Fibroblast of pulmonary artery (primary cell): ENCODE measurements at regions not wholly inside any gene's neighbourhood (a gene's known extent, or its start where the extent isn't known, plus 50 kb on each side); places are given as distances from the start of the nearest gene placed in this dataset.

ENCODE experiments used
- DNase-seq: peaks from one replicate; pipeline ENCODE4 v3.0.0-alpha.2; 2010; ENCODE audit warnings: low read depth
- H3K4me3 ChIP-seq: replicated peaks from 2 replicates; pipeline ENCODE4 v1.5.1; 2011; ENCODE audit warnings: low read depth, mild to moderate bottlenecking, control low read depth, low read length, moderate library complexity
- TF ChIP-seq, protein P1 (sequence below): IDR thresholded peaks from 2 replicates; pipeline ENCODE4 v1.5.1; 2011; ENCODE audit warnings: mild to moderate bottlenecking, control low read depth, low read length, inconsistent platforms; ENCODE audit errors: missing control alignments

- DNase-seq = no peak
- TF ChIP-seq, protein P1, sequence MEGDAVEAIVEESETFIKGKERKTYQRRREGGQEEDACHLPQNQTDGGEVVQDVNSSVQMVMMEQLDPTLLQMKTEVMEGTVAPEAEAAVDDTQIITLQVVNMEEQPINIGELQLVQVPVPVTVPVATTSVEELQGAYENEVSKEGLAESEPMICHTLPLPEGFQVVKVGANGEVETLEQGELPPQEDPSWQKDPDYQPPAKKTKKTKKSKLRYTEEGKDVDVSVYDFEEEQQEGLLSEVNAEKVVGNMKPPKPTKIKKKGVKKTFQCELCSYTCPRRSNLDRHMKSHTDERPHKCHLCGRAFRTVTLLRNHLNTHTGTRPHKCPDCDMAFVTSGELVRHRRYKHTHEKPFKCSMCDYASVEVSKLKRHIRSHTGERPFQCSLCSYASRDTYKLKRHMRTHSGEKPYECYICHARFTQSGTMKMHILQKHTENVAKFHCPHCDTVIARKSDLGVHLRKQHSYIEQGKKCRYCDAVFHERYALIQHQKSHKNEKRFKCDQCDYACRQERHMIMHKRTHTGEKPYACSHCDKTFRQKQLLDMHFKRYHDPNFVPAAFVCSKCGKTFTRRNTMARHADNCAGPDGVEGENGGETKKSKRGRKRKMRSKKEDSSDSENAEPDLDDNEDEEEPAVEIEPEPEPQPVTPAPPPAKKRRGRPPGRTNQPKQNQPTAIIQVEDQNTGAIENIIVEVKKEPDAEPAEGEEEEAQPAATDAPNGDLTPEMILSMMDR = no peak
Measured at GRCh38 chr20:56765172-56766073, 136.3 kb downstream of the TFAP2C start.

GRCh38 chr20:56766528-56766927, 137.4 kb downstream of the TFAP2C start:
- no peak overlapping the region for H3K4me3 ChIP-seq
- TF ChIP-seq, protein P1 = no peak
- DNase-seq = no peak

More at GRCh38 chr20:56765172-56766073, 136.3 kb downstream of the TFAP2C start:
- H3K4me3 ChIP-seq = no peak overlapping the region

- TF ChIP-seq, protein P1 = no peak
- no peak overlapping the region for H3K4me3 ChIP-seq
- no peak for DNase-seq
Measured at GRCh38 chr20:56769921-56770600, 141.0 kb downstream of the TFAP2C start.

GRCh38 chr20:56773749-56774148, 144.6 kb downstream of the TFAP2C start:
- no peak overlapping the region for H3K4me3 ChIP-seq
- DNase-seq = no peak
- TF ChIP-seq, protein P1 = no peak

DNA sequence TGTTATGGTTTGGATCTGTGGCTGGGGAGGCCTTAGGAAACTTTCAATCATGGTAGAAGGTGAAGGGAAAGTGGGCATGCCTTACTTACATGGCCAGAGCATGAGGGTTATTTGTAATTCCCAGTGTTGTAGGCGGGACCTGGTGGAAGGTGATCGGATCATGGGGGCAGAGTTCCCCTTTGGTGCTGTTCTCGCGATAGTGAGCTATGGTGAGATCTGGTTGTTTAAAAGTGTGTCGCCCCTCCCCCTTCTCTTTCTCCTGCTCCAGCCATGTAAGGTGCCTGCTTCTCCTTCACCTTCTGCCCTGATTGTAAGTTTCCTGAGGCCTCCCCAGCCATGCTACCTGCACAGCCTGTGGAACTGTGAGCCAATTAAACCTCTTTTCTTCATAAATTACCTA, 145.8 kb downstream of the TFAP2C start:
- TF ChIP-seq, protein P1 = no peak
- DNase-seq = no peak
- H3K4me3 ChIP-seq = no peak overlapping the region

DNA sequence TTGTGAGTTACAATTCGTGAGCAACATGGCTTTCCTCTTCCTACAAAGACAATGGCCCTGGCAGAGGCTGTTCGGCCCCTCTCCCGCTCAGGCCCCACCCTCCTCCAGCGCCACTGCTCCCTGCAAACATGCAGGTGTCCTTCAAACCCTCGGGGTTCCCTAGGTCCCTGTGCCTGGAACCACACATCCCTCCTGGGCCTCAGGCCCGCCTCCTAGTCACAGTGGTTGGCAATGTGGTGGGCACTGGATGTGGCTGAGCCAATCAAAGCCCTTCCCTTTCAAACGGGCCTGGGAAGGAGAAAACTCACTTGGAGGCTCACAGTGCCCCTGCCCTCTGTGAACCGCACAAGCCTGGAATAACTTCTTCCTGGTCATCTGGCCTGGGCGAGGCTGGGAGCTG, 147.2 kb downstream of the TFAP2C start:
- TF ChIP-seq, protein P1 = no peak
- DNase-seq = no peak
- H3K4me3 ChIP-seq = no peak overlapping the region
